GM12878 (cell line): ENCODE measurements at regions not wholly inside any gene's neighbourhood (a gene's known extent, or its start where the extent isn't known, plus 50 kb on each side); places are given as distances from the start of the nearest gene placed in this dataset.

ENCODE experiments used
- ATAC-seq: fragments of 200-7000 bp; cut with Tn5 transposase; 3 replicates; pipeline ENCODE4 v1.9.1; 2020; ENCODE audit warnings: mild to moderate bottlenecking, moderate library complexity
- BruUV-seq: library from RNA; stranded (reverse); fragments of 400-500 nt; replicated peaks from 2 replicates; lab custom pipeline; 2021; lab: Mats Ljungman, UMichigan
- CTCF ChIA-PET: fragments of 300-600 bp; sonication (Branson Sonifier 250); formaldehyde crosslinking; extraction: SDS; loops from one replicate; lab custom pipeline; 2021; ENCODE audit warnings: inconsistent platforms; lab: Yijun Ruan, JAX
- POLR2A ChIA-PET: fragments of 350-600 bp; formaldehyde crosslinking; extraction: SDS; loops from one replicate; lab custom pipeline; 2021; ENCODE audit warnings: inconsistent platforms; lab: Charles Lee
- RAD21 ChIA-PET: fragments of 300-600 bp; sonication (Branson Sonifier 250); formaldehyde crosslinking; loops from one replicate; lab custom pipeline; 2023; ENCODE audit warnings: antibody characterized with exemption; ENCODE audit not compliant: unreplicated experiment; lab: Charles Lee
- SMC1A ChIA-PET: fragments of 300-600 bp; sonication (Branson Sonifier 250); formaldehyde crosslinking; loops from one replicate; lab custom pipeline; 2023; ENCODE audit not compliant: unreplicated experiment, uncharacterized antibody; lab: Charles Lee
- DNase-seq: peaks from one replicate; pipeline ENCODE4 v3.0.0-alpha.2; 2011; ENCODE audit warnings: low read depth, low spot score
- FAIRE-seq: peaks from 3 replicates; lab custom pipeline; 2011; peaks lifted over from hg19 to GRCh38; lab: Jason Lieb, UNC
- H2AFZ ChIP-seq: 2 replicates; pipeline ENCODE4 v1.6.0; 2011; ENCODE audit warnings: low read depth, low read length, control low read depth; ENCODE audit not compliant: control insufficient read depth
- H3K27ac ChIP-seq: 2 replicates; pipeline ENCODE4 v1.5.1; 2011; ENCODE audit warnings: control low read depth; ENCODE audit not compliant: control insufficient read depth, insufficient read depth
- H3K27me3 ChIP-seq, 2 experiments: replicated peaks in 1 of 2; 2 replicates each; pipeline versions ENCODE4 v1.6.0 to v1.6.1; 2011; ENCODE audit warnings: low read length in 1 of 2; ENCODE audit not compliant: control insufficient read depth in 2 of 2, insufficient read depth in 2 of 2
- H3K36me3 ChIP-seq, 2 experiments: 2 replicates each; pipeline ENCODE4 v1.5.1; 2011; ENCODE audit warnings: low read length in 1 of 2; ENCODE audit not compliant: control insufficient read depth in 2 of 2, insufficient read depth in 2 of 2
- H3K4me1 ChIP-seq: 2 replicates; pipeline ENCODE4 v1.6.1; 2011; ENCODE audit warnings: mild to moderate bottlenecking, low read length, moderate library complexity, mixed read lengths; ENCODE audit not compliant: control insufficient read depth, insufficient read depth
- H3K4me2 ChIP-seq: 2 replicates; pipeline ENCODE4 v1.6.0; 2011; ENCODE audit warnings: control low read depth; ENCODE audit not compliant: control insufficient read depth, insufficient read depth
- H3K4me3 ChIP-seq: fragments of 200-600 bp; sonication (generic); 2 replicates; pipeline ENCODE4 v1.5.1; 2016
- H3K79me2 ChIP-seq: 2 replicates; pipeline ENCODE4 v1.6.0; 2011; ENCODE audit warnings: low read length; ENCODE audit not compliant: control insufficient read depth, insufficient read depth
- H3K9ac ChIP-seq: 2 replicates; pipeline ENCODE4 v1.8.0; 2011; ENCODE audit warnings: low read length, control low read depth, mixed read lengths; ENCODE audit not compliant: control insufficient read depth, insufficient read depth
- H3K9me3 ChIP-seq: replicated peaks from 3 replicates; pipeline ENCODE4 v1.5.1; 2011; ENCODE audit warnings: mild to moderate bottlenecking, low read length; ENCODE audit not compliant: control insufficient read depth, insufficient read depth
- H4K20me1 ChIP-seq: 2 replicates; pipeline ENCODE4 v1.6.0; 2011; ENCODE audit not compliant: control insufficient read depth, insufficient read depth
- BMI1 ChIP-seq: fragments of 450-650 bp; IDR thresholded peaks from 2 replicates; pipeline ENCODE4 v1.6.1; 2016; ENCODE audit warnings: mild to moderate bottlenecking, moderate library complexity, borderline replicate concordance
- CHD4 ChIP-seq: fragments of 200-600 bp; sonication (generic); IDR thresholded peaks from 2 replicates; pipeline ENCODE4 v1.6.1; 2016; ENCODE audit warnings: mild to moderate bottlenecking
- EP300 ChIP-seq, 2 experiments: fragments of 150-350 bp in 1 of 2; IDR thresholded peaks; 2 replicates each; pipeline ENCODE4 v1.6.1; 2011 to 2012; ENCODE audit warnings: low read depth in 2 of 2, low read length in 2 of 2, borderline replicate concordance in 1 of 2, improper control_type of control experiment in 1 of 2, inconsistent platforms in 1 of 2; ENCODE audit not compliant: control insufficient read depth in 1 of 2
- HCFC1 ChIP-seq: fragments of 150-350 bp; IDR thresholded peaks from 2 replicates; pipeline ENCODE4 v1.6.1; 2014; ENCODE audit warnings: low read length
- HSF1 ChIP-seq: fragments of 150-350 bp; IDR thresholded peaks from 2 replicates; pipeline ENCODE4 v1.6.1; 2014; ENCODE audit warnings: mild to moderate bottlenecking, low read depth, low read length
- KDM1A ChIP-seq: fragments of 200-600 bp; sonication (generic); IDR thresholded peaks from 2 replicates; pipeline ENCODE4 v1.6.1; 2016; ENCODE audit warnings: borderline replicate concordance
- KLF5 ChIP-seq: fragments of 450-650 bp; IDR thresholded peaks from 2 replicates; pipeline ENCODE4 v1.6.1; 2014; ENCODE audit warnings: mild to moderate bottlenecking; ENCODE audit not compliant: partially characterized antibody
- NR2C2 ChIP-seq: IDR thresholded peaks from 2 replicates; pipeline ENCODE4 v1.6.1; 2011; ENCODE audit warnings: borderline replicate concordance, low read depth; ENCODE audit not compliant: control insufficient read depth, insufficient read length
- PAX8 ChIP-seq: fragments of 450-650 bp; IDR thresholded peaks from 2 replicates; pipeline ENCODE4 v1.6.1; 2017; ENCODE audit warnings: mild to moderate bottlenecking, moderate library complexity
- PML ChIP-seq: IDR thresholded peaks from 2 replicates; pipeline ENCODE4 v1.6.1; 2012; ENCODE audit warnings: low read length, inconsistent platforms
- RFX5 ChIP-seq: IDR thresholded peaks from 2 replicates; pipeline ENCODE4 v1.6.1; 2011; ENCODE audit warnings: low read depth, low read length, improper control_type of control experiment
- YY1 ChIP-seq: IDR thresholded peaks from 2 replicates; pipeline ENCODE4 v1.6.1; 2011; ENCODE audit warnings: low read depth, mild to moderate bottlenecking, low read length
- ZBTB40 ChIP-seq: fragments of 450-650 bp; IDR thresholded peaks from 2 replicates; pipeline ENCODE4 v1.6.1; 2016; ENCODE audit warnings: mild to moderate bottlenecking, moderate library complexity, borderline replicate concordance
- WGBS: methylation state at CpG from one replicate; pipeline ENCODE4 v1.1.6; 2016; ENCODE audit warnings: low lambda C conversion rate; ENCODE audit not compliant: insufficient replicate concordance, insufficient coverage; ENCODE audit errors: missing lambda C conversion rate; 5-methylcytosine and 5-hydroxymethylcytosine counted together
- in situ Hi-C: fragments of 300-500 bp; cut with MboI; formaldehyde crosslinking; loops from 9 replicates; pipeline ENCODE4 v1.14.3; 2018; ENCODE audit warnings: mixed read lengths
- intact Hi-C: fragments of 100-400 bp; cut with micrococcal nuclease; formaldehyde crosslinking; loops from one replicate; pipeline ENCODE4 v1.14.2; 2022; ENCODE audit not compliant: unreplicated experiment

GRCh38 chr21:20249401-20249800, 748.8 kb upstream of the NCAM2 start:
- no peak for FAIRE-seq

More at GRCh38 chr21:20249401-20249800, 748.8 kb upstream of the NCAM2 start:
- CTCF ChIA-PET = no interaction called here
- Histone ChIP-seq H3K4me1 (no peaks in the 10 kb centered on the region), H3K9me3 (no peaks in the 10 kb centered on the region), H3K9ac (no peak overlapping the region), H3K27ac (no peak overlapping the region), H3K36me3 (no peaks in the 10 kb centered on the region), H4K20me1 (no peaks in the 10 kb centered on the region), H2AFZ (no peak overlapping the region), H3K4me2 (no peak overlapping the region), H3K4me3 (no peak overlapping the region), H3K27me3 (no peaks in the 10 kb centered on the region), H3K79me2 (no peaks in the 10 kb centered on the region)
- POLR2A ChIA-PET = no interaction called here
- RAD21 ChIA-PET = no interaction called here
- BruUV-seq = no TSS peak
- DNase-seq (no peak), ATAC-seq (no peak)
- TF ChIP-seq RFX5 (no peak), YY1 (no peak), BMI1 (no peak), CHD4 (no peak), NR2C2 (no peak), KLF5 (no peak), PAX8 (no peak), EP300 (IDR thresholded peaks at IDR 0.05; ENCODE audit: borderline replicate concordance in 1 of 2, control insufficient read depth in 1 of 2, low read depth in 2 of 2, low read length in 2 of 2) (no peak), HCFC1 (no peak), KDM1A (no peak), HSF1 (no peak), PML (no peak), ZBTB40 (no peak)
- intact Hi-C loops (no loop called here), in situ Hi-C loops (no loop called here)
- 0% methylated on average over 1 of the region's 1 CpG for WGBS
- SMC1A ChIA-PET = interaction anchor here (0.5 kb wide), 1 partner anchor 1411 kb away, joined by 3 read pairs; no protein-coding TSS in a partner anchor
